CD4-positive, CD25-positive, alpha-beta regulatory T cell (primary cell): ENCODE measurements at regions not wholly inside any gene's neighbourhood (a gene's known extent, or its start where the extent isn't known, plus 50 kb on each side); places are given as distances from the start of the nearest gene placed in this dataset.

ENCODE experiments used
- ATAC-seq, 2 donors: fragments of 150-1000 bp; cut with Tn5 transposase; one replicate each; pipeline ENCODE4 v1.10.0; 2021; ENCODE audit warnings: low read depth in 2 of 2, moderate number of reproducible peaks in 2 of 2, moderate library complexity in 1 of 2
- DNase-seq, 3 donors: peaks; one replicate each; pipeline versions ENCODE4 v3.0.0 to v3.0.0-alpha.2; 2012 to 2022; ENCODE audit warnings: mixed read lengths in 1 of 3
- H3K27ac ChIP-seq: one replicate; pipeline ENCODE4 v1.7.0; 2013; ENCODE audit warnings: mild to moderate bottlenecking, low read length; ENCODE audit not compliant: insufficient read depth, poor library complexity, severe bottlenecking
- H3K27me3 ChIP-seq: one replicate; pipeline ENCODE4 v1.7.0; 2013; ENCODE audit warnings: low read length; ENCODE audit not compliant: control insufficient read depth, insufficient read depth
- H3K36me3 ChIP-seq: one replicate; pipeline ENCODE4 v1.7.0; 2013; ENCODE audit warnings: mild to moderate bottlenecking, low read length, moderate library complexity; ENCODE audit not compliant: control insufficient read depth, insufficient read depth
- H3K4me1 ChIP-seq: 2 replicates; pipeline ENCODE4 v1.7.0; 2013; ENCODE audit warnings: mild to moderate bottlenecking, low read length; ENCODE audit not compliant: insufficient read depth, control insufficient read depth, poor library complexity, severe bottlenecking
- H3K4me3 ChIP-seq: one replicate; pipeline ENCODE4 v1.7.0; 2013; ENCODE audit warnings: low read depth, mild to moderate bottlenecking, low read length, moderate library complexity
- H3K9me3 ChIP-seq, 2 experiments: 1 replicate in 1 of 2; 2 replicates in 1 of 2; pipeline ENCODE4 v1.7.0; 2013; ENCODE audit warnings: low read length in 2 of 2, mild to moderate bottlenecking in 1 of 2, moderate library complexity in 1 of 2; ENCODE audit not compliant: control insufficient read depth in 2 of 2
- H3K27ac Mint-ChIP-seq, 3 donors: one replicate each; pipeline ENCODE4 v1.8.0; 2020 to 2022; ENCODE audit warnings: mild to moderate bottlenecking in 3 of 3, mixed read lengths in 3 of 3, moderate library complexity in 2 of 3
- H3K27me3 Mint-ChIP-seq: one replicate; pipeline ENCODE4 v1.8.0; 2022; ENCODE audit warnings: mild to moderate bottlenecking, mixed read lengths
- H3K36me3 Mint-ChIP-seq: one replicate; pipeline ENCODE4 v1.8.0; 2020; ENCODE audit warnings: mixed read lengths
- H3K4me1 Mint-ChIP-seq, 4 donors: one replicate each; pipeline ENCODE4 v1.8.0; 2020 to 2022; ENCODE audit warnings: mixed read lengths in 4 of 4, mild to moderate bottlenecking in 1 of 4
- H3K4me3 Mint-ChIP-seq, 4 donors: one replicate each; pipeline ENCODE4 v1.8.0; 2020 to 2022; ENCODE audit warnings: mild to moderate bottlenecking in 4 of 4, mixed read lengths in 4 of 4, moderate library complexity in 3 of 4
- H3K9me3 Mint-ChIP-seq, 7 donors: one replicate each; pipeline ENCODE4 v1.8.0; 2020 to 2022; ENCODE audit warnings: mixed read lengths in 7 of 7, mild to moderate bottlenecking in 3 of 7, moderate library complexity in 2 of 7

DNA sequence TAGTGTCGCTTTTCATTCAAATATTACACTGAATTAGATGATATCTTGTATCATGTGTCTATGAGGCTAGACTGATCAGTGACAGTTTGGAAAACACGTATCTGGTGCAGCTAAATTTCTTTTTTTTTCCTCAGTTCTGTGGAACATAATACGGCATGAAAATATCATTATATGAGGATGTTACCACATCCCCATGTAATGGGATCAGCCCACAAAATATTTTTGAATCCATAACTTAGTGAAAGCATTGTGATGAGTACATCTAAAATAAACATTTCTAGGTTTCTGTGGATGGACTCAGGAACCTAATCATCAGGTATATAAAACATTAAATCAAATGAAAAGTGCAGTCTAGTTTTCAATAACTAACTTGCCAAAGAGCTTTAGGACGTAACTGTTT, 356.3 kb downstream of the USP25 start:
- ATAC-seq = no peak
- no peak overlapping the region for H3K4me3 Mint-ChIP-seq

DNA sequence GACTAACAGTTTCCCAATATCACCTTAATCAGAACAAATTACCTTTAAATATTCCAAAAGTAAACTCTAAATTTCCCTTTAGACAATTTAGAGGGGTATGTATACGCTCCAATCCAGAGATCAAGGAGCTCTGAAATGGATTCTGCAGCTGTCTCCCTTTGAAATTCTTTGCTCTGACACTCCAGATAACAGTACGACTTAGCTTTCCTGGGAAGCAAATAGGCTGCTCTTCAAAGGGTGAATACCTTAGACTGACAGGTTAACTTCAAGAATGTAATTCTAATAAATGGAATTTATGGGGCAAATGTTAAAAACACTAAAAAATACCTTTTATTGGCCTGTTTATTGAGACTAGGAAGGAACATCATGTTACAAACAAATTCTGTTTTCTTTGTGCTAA, 357.2 kb downstream of the USP25 start:
- no peaks in the 10 kb centered on the region for H3K27me3 ChIP-seq
- no peaks in the 10 kb centered on the region for H3K4me1 ChIP-seq
- no peak for DNase-seq
- no peaks in the 10 kb centered on the region for H3K4me1 Mint-ChIP-seq
- no peak overlapping the region for H3K4me3 Mint-ChIP-seq
- H3K4me3 ChIP-seq = no peak overlapping the region
- no peaks in the 10 kb centered on the region for H3K36me3 ChIP-seq
- H3K27ac ChIP-seq = no peak overlapping the region
- no peak for ATAC-seq
- H3K27me3 Mint-ChIP-seq = no peaks in the 10 kb centered on the region
- no peaks in the 10 kb centered on the region for H3K9me3 Mint-ChIP-seq
- H3K36me3 Mint-ChIP-seq = no peaks in the 10 kb centered on the region
- H3K27ac Mint-ChIP-seq = no peak overlapping the region
- no peaks in the 10 kb centered on the region for H3K9me3 ChIP-seq

More for the DNA sequence above, 356.3 kb downstream of the USP25 start:
- H3K4me1 Mint-ChIP-seq = no peaks in the 10 kb centered on the region
- peak overlapping the region in 1 of 3 donors; percentile 33 for H3K27ac Mint-ChIP-seq
- no peaks in the 10 kb centered on the region for H3K9me3 ChIP-seq
- no peaks in the 10 kb centered on the region for H3K4me1 ChIP-seq
- no peaks in the 10 kb centered on the region for H3K27me3 Mint-ChIP-seq
- no peak for DNase-seq
- no peak overlapping the region for H3K27ac ChIP-seq
- no peaks in the 10 kb centered on the region for H3K36me3 ChIP-seq
- H3K36me3 Mint-ChIP-seq = no peaks in the 10 kb centered on the region
- H3K4me3 ChIP-seq = no peak overlapping the region
- H3K9me3 Mint-ChIP-seq = no peaks in the 10 kb centered on the region
- H3K27me3 ChIP-seq = no peaks in the 10 kb centered on the region

DNA sequence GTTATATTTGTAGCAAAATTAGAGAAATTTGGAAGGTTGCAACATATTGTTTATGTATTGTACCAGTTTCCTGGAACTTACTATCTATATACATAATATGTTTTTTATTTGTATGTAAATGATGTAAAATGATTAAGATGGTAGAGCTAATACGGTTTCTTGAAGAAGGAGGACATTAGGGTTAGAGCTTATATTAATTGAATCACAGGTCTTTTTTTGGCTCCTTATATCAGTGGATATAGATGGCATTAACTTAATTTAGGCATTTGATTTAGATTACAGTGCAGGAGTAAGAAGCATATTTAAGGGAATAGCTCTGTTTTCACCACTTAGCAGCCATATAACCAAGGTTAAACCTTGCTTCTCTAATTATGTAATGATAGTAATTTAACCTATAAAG, 357.7 kb downstream of the USP25 start:
- no peak overlapping the region for H3K27ac ChIP-seq
- H3K36me3 Mint-ChIP-seq = no peaks in the 10 kb centered on the region
- no peaks in the 10 kb centered on the region for H3K27me3 ChIP-seq
- H3K36me3 ChIP-seq = no peaks in the 10 kb centered on the region
- H3K27ac Mint-ChIP-seq = no peak overlapping the region
- H3K4me1 Mint-ChIP-seq = no peaks in the 10 kb centered on the region
- no peaks in the 10 kb centered on the region for H3K9me3 ChIP-seq
- H3K9me3 Mint-ChIP-seq = no peaks in the 10 kb centered on the region
- no peaks in the 10 kb centered on the region for H3K4me1 ChIP-seq
- H3K4me3 Mint-ChIP-seq = no peak overlapping the region
- DNase-seq (no peak), ATAC-seq (no peak)
- no peak overlapping the region for H3K4me3 ChIP-seq
- H3K27me3 Mint-ChIP-seq = no peaks in the 10 kb centered on the region

DNA sequence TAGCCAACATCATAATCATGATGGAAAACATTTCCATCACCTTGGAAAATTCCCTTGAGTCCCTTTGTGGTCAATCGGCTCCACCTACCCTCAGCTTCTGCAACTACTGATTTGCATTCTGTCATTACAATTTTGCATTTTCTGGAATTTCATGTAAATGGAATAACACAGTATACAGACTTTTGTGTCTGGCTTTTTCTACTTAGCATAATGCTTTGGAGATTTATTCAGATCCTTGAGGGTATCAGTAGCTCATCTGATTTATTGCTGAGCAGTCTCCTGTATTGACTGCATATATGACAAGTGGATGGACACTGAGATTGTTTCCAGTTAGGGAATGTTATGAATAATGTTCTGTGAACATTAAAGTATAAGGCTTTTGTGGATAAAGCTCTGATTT, 358.3 kb downstream of the USP25 start:
- Mint-ChIP-seq H3K27me3 (no peaks in the 10 kb centered on the region), H3K9me3 (no peaks in the 10 kb centered on the region), H3K27ac (no peak overlapping the region), H3K36me3 (no peaks in the 10 kb centered on the region), H3K4me3 (no peak overlapping the region), H3K4me1 (no peaks in the 10 kb centered on the region)
- ATAC-seq (no peak), DNase-seq (no peak)
- no peak overlapping the region for H3K4me3 ChIP-seq
- H3K9me3 ChIP-seq = no peaks in the 10 kb centered on the region
- H3K4me1 ChIP-seq = no peaks in the 10 kb centered on the region
- H3K27me3 ChIP-seq = no peaks in the 10 kb centered on the region
- no peaks in the 10 kb centered on the region for H3K36me3 ChIP-seq
- no peak overlapping the region for H3K27ac ChIP-seq

DNA sequence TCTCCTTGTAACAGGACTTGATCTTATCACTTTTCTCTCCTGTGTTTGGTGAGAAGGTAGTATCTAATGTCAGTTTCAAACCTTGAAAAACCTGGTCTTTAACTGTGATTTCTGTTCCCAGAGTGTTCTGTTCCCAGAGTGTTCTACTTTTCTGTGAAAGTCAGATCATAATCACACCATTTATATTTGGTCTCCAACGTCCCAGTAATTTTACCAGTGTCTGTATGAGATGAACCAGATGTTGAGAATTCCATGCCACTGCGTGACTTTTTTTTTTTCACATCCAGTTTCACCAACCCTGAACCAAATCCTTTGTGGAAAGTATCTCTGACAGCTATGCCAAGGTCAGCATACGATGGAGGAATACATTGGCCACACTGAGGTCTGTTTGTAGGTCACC, 365.2 kb downstream of the USP25 start:
- H3K27ac Mint-ChIP-seq = no peak overlapping the region
- H3K4me3 Mint-ChIP-seq = no peak overlapping the region
- H3K36me3 Mint-ChIP-seq = no peaks in the 10 kb centered on the region
- no peaks in the 10 kb centered on the region for H3K4me1 Mint-ChIP-seq
- ATAC-seq (no peak), DNase-seq (no peak)
- Histone ChIP-seq H3K36me3 (no peaks in the 10 kb centered on the region), H3K4me3 (no peak overlapping the region), H3K4me1 (no peaks in the 10 kb centered on the region), H3K9me3 (no peaks in the 10 kb centered on the region), H3K27ac (no peak overlapping the region), H3K27me3 (no peaks in the 10 kb centered on the region)
- H3K27me3 Mint-ChIP-seq = no peaks in the 10 kb centered on the region
- H3K9me3 Mint-ChIP-seq = no peaks in the 10 kb centered on the region

DNA sequence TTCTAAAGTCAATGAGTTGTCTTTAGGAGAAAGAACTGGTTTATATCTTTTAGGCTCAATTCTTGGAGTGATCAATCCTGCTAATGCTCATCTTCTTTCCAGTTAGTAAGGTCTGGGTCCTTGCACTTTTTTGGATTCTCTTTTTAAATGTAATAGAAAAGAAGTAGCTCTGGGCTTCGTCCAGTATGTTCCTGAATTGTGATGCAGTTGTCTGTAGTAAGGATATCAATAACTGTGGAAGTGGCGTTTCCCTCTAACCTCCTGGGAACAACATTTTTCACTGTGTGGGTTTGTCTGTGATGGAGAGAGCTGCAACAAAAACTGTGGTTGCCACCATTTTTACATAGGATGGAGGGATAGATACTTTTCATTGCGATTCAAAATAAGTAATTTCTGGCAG, 367.2 kb downstream of the USP25 start:
- no peak for DNase-seq
- no peaks in the 10 kb centered on the region for H3K27me3 Mint-ChIP-seq
- Histone ChIP-seq H3K27me3 (no peaks in the 10 kb centered on the region), H3K27ac (no peak overlapping the region), H3K4me1 (no peaks in the 10 kb centered on the region), H3K36me3 (no peaks in the 10 kb centered on the region), H3K9me3 (no peaks in the 10 kb centered on the region), H3K4me3 (no peak overlapping the region)
- H3K4me3 Mint-ChIP-seq = no peak overlapping the region
- peaks cover 0 to 2% (median 0%) of the 10 kb centered on the region in 7 donors for H3K9me3 Mint-ChIP-seq
- no peak for ATAC-seq
- no peaks in the 10 kb centered on the region for H3K4me1 Mint-ChIP-seq
- H3K36me3 Mint-ChIP-seq = no peaks in the 10 kb centered on the region
- H3K27ac Mint-ChIP-seq = no peak overlapping the region

DNA sequence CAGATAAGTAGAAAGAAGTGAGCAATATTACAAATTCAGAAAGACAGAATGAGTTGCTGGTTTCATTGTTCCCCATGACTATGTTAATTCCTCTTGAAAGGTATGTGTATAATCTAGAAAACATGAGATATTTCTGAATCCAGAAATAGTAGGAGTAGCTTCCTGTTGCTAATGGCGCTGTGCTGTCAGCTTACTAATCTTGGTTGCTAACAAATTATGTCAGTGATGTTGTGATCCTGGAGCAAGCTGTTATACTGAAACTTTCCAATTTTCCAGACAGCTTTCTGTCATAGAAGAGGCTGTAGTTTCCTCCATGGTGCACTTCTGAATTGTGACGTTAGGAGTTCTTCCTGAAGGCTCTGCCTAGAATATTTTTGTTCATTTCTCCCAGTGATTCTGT, 372.3 kb downstream of the USP25 start:
- H3K9me3 Mint-ChIP-seq = peaks cover 0 to 4% (median 1%) of the 10 kb centered on the region in 7 donors
- no peaks in the 10 kb centered on the region for H3K36me3 ChIP-seq
- no peaks in the 10 kb centered on the region for H3K4me1 ChIP-seq
- H3K27ac ChIP-seq = no peak overlapping the region
- no peaks in the 10 kb centered on the region for H3K36me3 Mint-ChIP-seq
- no peaks in the 10 kb centered on the region for H3K4me1 Mint-ChIP-seq
- H3K9me3 ChIP-seq = no peaks in the 10 kb centered on the region
- H3K4me3 Mint-ChIP-seq = no peak overlapping the region
- H3K4me3 ChIP-seq = no peak overlapping the region
- ATAC-seq (no peak), DNase-seq (no peak)
- no peak overlapping the region for H3K27ac Mint-ChIP-seq
- H3K27me3 ChIP-seq = no peaks in the 10 kb centered on the region
- no peaks in the 10 kb centered on the region for H3K27me3 Mint-ChIP-seq

DNA sequence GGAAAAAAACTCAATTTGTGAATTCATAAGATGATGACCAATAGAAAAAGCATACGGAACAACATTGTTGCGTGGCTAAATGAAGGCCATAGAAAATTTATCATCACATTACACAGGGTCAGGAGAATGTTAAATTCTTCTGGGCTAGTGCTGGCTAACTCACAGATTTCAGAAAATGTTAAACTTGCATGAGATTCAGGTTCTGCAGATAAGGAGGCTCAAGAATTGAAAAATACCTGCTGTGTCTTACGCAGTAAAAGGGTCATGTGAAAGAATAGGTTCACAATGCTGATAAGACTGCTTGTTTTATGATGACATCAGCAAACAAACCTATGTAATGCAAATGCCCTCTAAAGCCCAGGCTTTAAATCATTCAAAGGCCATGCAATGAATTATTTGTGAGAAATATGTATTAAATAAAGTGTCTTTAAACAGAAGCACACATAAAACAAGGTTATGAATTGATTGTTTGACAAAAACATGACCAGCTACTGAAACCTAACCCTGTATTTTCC, 378.8 kb downstream of the USP25 start:
- no peak overlapping the region for H3K27ac ChIP-seq
- H3K4me3 ChIP-seq = no peak overlapping the region
- no peak for ATAC-seq
- no peaks in the 10 kb centered on the region for H3K4me1 Mint-ChIP-seq
- no peak overlapping the region for H3K4me3 Mint-ChIP-seq
- no peaks in the 10 kb centered on the region for H3K36me3 Mint-ChIP-seq
- H3K9me3 ChIP-seq = no peaks in the 10 kb centered on the region
- H3K4me1 ChIP-seq = no peaks in the 10 kb centered on the region
- H3K27ac Mint-ChIP-seq = no peak overlapping the region
- H3K9me3 Mint-ChIP-seq = peaks cover 0 to 6% (median 1%) of the 10 kb centered on the region in 7 donors
- H3K27me3 Mint-ChIP-seq = no peaks in the 10 kb centered on the region
- DNase-seq = no peak
- H3K36me3 ChIP-seq = no peaks in the 10 kb centered on the region
- no peaks in the 10 kb centered on the region for H3K27me3 ChIP-seq
